Activated CD8-positive, alpha-beta T cell treated with anti-CD3 and anti-CD28 coated beads for 36 hours (primary cell): ENCODE measurements at regions not wholly inside any gene's neighbourhood (a gene's known extent, or its start where the extent isn't known, plus 50 kb on each side); places are given as distances from the start of the nearest gene placed in this dataset.

Experiments used
- ATAC-seq: fragments of 200-7000 bp; cut with Tn5 transposase; one replicate; pipeline ENCODE4 v1.10.0; 2021; ENCODE audit warnings: mild to moderate bottlenecking, moderate library complexity
- CTCF ChIA-PET: fragments of 350-600 bp; sonication (Branson Sonifier 250); formaldehyde crosslinking; loops from one replicate; lab custom pipeline; 2021; ENCODE audit warnings: antibody characterized with exemption; lab: Charles Lee
- POLR2A ChIA-PET: fragments of 350-600 bp; sonication (Branson Sonifier 250); formaldehyde crosslinking; loops from one replicate; lab custom pipeline; 2021; ENCODE audit warnings: antibody characterized with exemption; lab: Charles Lee
- DNase-seq: peaks from one replicate; pipeline ENCODE4 v3.0.0-alpha.2; 2020
- H3K27ac Mint-ChIP-seq: one replicate; pipeline ENCODE4 v1.8.0; 2021; ENCODE audit warnings: mild to moderate bottlenecking, mixed read lengths
- H3K27me3 Mint-ChIP-seq: one replicate; pipeline ENCODE4 v1.8.0; 2021; ENCODE audit warnings: mixed read lengths
- H3K36me3 Mint-ChIP-seq: one replicate; pipeline ENCODE4 v1.8.0; 2021; ENCODE audit warnings: low read depth, mixed read lengths
- H3K4me1 Mint-ChIP-seq: one replicate; pipeline ENCODE4 v1.8.0; 2021; ENCODE audit warnings: low read depth, mixed read lengths
- H3K4me3 Mint-ChIP-seq: one replicate; pipeline ENCODE4 v1.8.0; 2021; ENCODE audit warnings: mild to moderate bottlenecking, moderate library complexity, mixed read lengths
- H3K9me3 Mint-ChIP-seq: one replicate; pipeline ENCODE4 v1.8.0; 2021; ENCODE audit warnings: mixed read lengths
- CTCF ChIP-seq: fragments of 200-600 bp; IDR thresholded peaks from one replicate; pipeline ENCODE4 v1.8.0; 2022; ENCODE audit warnings: antibody characterized with exemption, mild to moderate bottlenecking
- intact Hi-C: fragments of 100-400 bp; cut with micrococcal nuclease; formaldehyde crosslinking; loops from one replicate; pipeline ENCODE4 v1.10.0; 2022

GRCh38 chr10:89846786-89847185 is 145.4 kb downstream of the KIF20B start:
- ATAC-seq, result no peak
- CTCF ChIA-PET, result interaction anchor here (1.1 kb wide), 1 partner anchor 10 kb away, joined by 3 read pairs; no protein-coding TSS in a partner anchor
- no peak for DNase-seq
- no peak overlapping the region for H3K4me3 Mint-ChIP-seq
- POLR2A ChIA-PET, result no interaction called here
- no peaks in the 10 kb centered on the region for H3K36me3 Mint-ChIP-seq
- no peak for TF ChIP-seq CTCF
- no peak overlapping the region for H3K27ac Mint-ChIP-seq
- intact Hi-C loops, result no loop called here
- no peaks in the 10 kb centered on the region for H3K4me1 Mint-ChIP-seq
- peaks cover 13% of the 10 kb centered on the region for H3K27me3 Mint-ChIP-seq
- H3K9me3 Mint-ChIP-seq, result no peaks in the 10 kb centered on the region

- Mint-ChIP-seq H3K4me3 (no peak overlapping the region), H3K27ac (no peak overlapping the region), H3K9me3 (no peaks in the 10 kb centered on the region), H3K36me3 (no peaks in the 10 kb centered on the region), H3K27me3 (peaks cover 6% of the 10 kb centered on the region), H3K4me1 (no peaks in the 10 kb centered on the region)
- intact Hi-C loops, result no loop called here
- ChIA-PET CTCF (no interaction called here), POLR2A (interaction anchor here (0.8 kb wide), 1 partner anchor 49 kb away, joined by 3 read pairs; no protein-coding TSS in a partner anchor)
- ATAC-seq (no peak), DNase-seq (no peak)
- TF ChIP-seq CTCF, result no peak
Measured at GRCh38 chr10:89852872-89853271, 151.5 kb downstream of the KIF20B start.

- H3K9me3 Mint-ChIP-seq, result no peaks in the 10 kb centered on the region
- ChIA-PET POLR2A (no interaction called here), CTCF (no interaction called here)
- H3K27me3 Mint-ChIP-seq, result peaks cover 6% of the 10 kb centered on the region
- H3K27ac Mint-ChIP-seq, result no peak overlapping the region
- no peak overlapping the region for H3K4me3 Mint-ChIP-seq
- no peak for TF ChIP-seq CTCF
- no peaks in the 10 kb centered on the region for H3K36me3 Mint-ChIP-seq
- ATAC-seq, result no peak
- intact Hi-C loops, result no loop called here
- no peaks in the 10 kb centered on the region for H3K4me1 Mint-ChIP-seq
- DNase-seq, result no peak
Measured at GRCh38 chr10:89853781-89854191, 152.4 kb downstream of the KIF20B start.

GRCh38 chr10:89857431-89858042 is 156.1 kb downstream of the KIF20B start:
- CTCF ChIA-PET, result interaction anchor here (1.1 kb wide), 1 partner anchor 10 kb away, joined by 3 read pairs; no protein-coding TSS in a partner anchor
- no peak overlapping the region for H3K4me3 Mint-ChIP-seq
- H3K4me1 Mint-ChIP-seq, result peaks cover 23% of the 10 kb centered on the region
- ATAC-seq (no peak), DNase-seq (no peak)
- H3K27ac Mint-ChIP-seq, result no peak overlapping the region
- H3K9me3 Mint-ChIP-seq, result no peaks in the 10 kb centered on the region
- no peaks in the 10 kb centered on the region for H3K27me3 Mint-ChIP-seq
- POLR2A ChIA-PET, result no interaction called here
- H3K36me3 Mint-ChIP-seq, result no peaks in the 10 kb centered on the region
- intact Hi-C loops, result no loop called here
- TF ChIP-seq CTCF, result no peak

GRCh38 chr10:89861199-89861573 is 159.8 kb downstream of the KIF20B start:
- CTCF ChIA-PET, result no interaction called here
- Mint-ChIP-seq H3K27ac (peak overlapping the region; percentile 61), H3K9me3 (no peaks in the 10 kb centered on the region), H3K36me3 (no peaks in the 10 kb centered on the region), H3K4me3 (peak overlapping the region; percentile 57), H3K4me1 (peaks cover 29% of the 10 kb centered on the region), H3K27me3 (no peaks in the 10 kb centered on the region)
- ATAC-seq (no peak), DNase-seq (no peak)
- TF ChIP-seq CTCF, result no peak
- intact Hi-C loops, result no loop called here
- POLR2A ChIA-PET, result no interaction called here
